Neural cell (in vitro differentiated cells): ENCODE measurements at regions not wholly inside any gene's neighbourhood (a gene's known extent, or its start where the extent isn't known, plus 50 kb on each side); places are given as distances from the start of the nearest gene placed in this dataset.

Source experiments
- H2AFZ ChIP-seq: fragments of 200-600, 300-800 bp; sonication (generic), shearing (Covaris generic); 2 replicates; pipeline ENCODE4 v1.6.0; 2014; ENCODE audit warnings: low read depth, mild to moderate bottlenecking, antibody characterized with exemption, low read length, moderate library complexity
- H3F3A ChIP-seq: fragments of 200-600 bp; shearing (Covaris generic); 2 replicates; pipeline ENCODE4 v1.6.1; 2016; ENCODE audit warnings: mild to moderate bottlenecking, moderate library complexity, mixed read lengths, antibody characterized with exemption, low read length; ENCODE audit not compliant: insufficient read depth, poor library complexity, severe bottlenecking
- H3K27ac ChIP-seq: fragments of 200-600, 300-800 bp; sonication (generic), shearing (Covaris generic); 2 replicates; pipeline ENCODE4 v1.5.1; 2014; ENCODE audit warnings: mild to moderate bottlenecking, low read length, moderate library complexity
- H3K27me3 ChIP-seq: fragments of 300-800, 200-600 bp; sonication (generic), shearing (Covaris generic); 2 replicates; pipeline ENCODE4 v1.6.0; 2014; ENCODE audit warnings: mild to moderate bottlenecking, low read depth, low read length, moderate library complexity; ENCODE audit not compliant: insufficient read depth
- H3K36me3 ChIP-seq: fragments of 300-800, 200-600 bp; sonication (generic), shearing (Covaris generic); 2 replicates; pipeline ENCODE4 v1.5.1; 2014; ENCODE audit warnings: mild to moderate bottlenecking, antibody characterized with exemption, low read length, moderate library complexity; ENCODE audit not compliant: insufficient read depth
- H3K4me2 ChIP-seq: fragments of 300-800, 200-600 bp; sonication (generic), shearing (Covaris generic); 2 replicates; pipeline ENCODE4 v1.6.0; 2014; ENCODE audit warnings: mild to moderate bottlenecking, low read length
- H3K4me3 ChIP-seq: fragments of 300-800, 200-600 bp; sonication (generic), shearing (Covaris generic); 2 replicates; pipeline ENCODE4 v1.5.1; 2014; ENCODE audit warnings: mild to moderate bottlenecking, low read length, moderate library complexity
- H3K79me2 ChIP-seq: fragments of 200-600 bp; shearing (Covaris generic); replicated peaks from 2 replicates; pipeline ENCODE4 v1.6.0; 2014; ENCODE audit warnings: mild to moderate bottlenecking, low read length, moderate library complexity; ENCODE audit not compliant: insufficient read depth
- H3K9ac ChIP-seq: fragments of 300-800, 200-600 bp; sonication (generic), shearing (Covaris generic); 2 replicates; pipeline ENCODE4 v1.6.1; 2016; ENCODE audit warnings: mild to moderate bottlenecking, low read length, mixed read lengths
- H3K9me2 ChIP-seq: fragments of 200-600 bp; shearing (Covaris generic); 2 replicates; pipeline ENCODE4 v1.6.1; 2016; ENCODE audit warnings: mild to moderate bottlenecking, low read length, mixed read lengths; ENCODE audit not compliant: insufficient read depth
- H3K9me3 ChIP-seq: fragments of 200-600, 300-800 bp; sonication (generic), shearing (Covaris generic); 2 replicates; pipeline ENCODE4 v1.6.1; 2016; ENCODE audit warnings: mild to moderate bottlenecking, mixed run types, low read length, moderate library complexity, mixed read lengths
- H4K20me1 ChIP-seq: fragments of 200-600 bp; shearing (Covaris generic); 2 replicates; pipeline ENCODE4 v1.6.1; 2016; ENCODE audit warnings: mild to moderate bottlenecking, mixed run types; ENCODE audit not compliant: insufficient read depth
- EP300 ChIP-seq: fragments of 450-650 bp; conservative IDR thresholded peaks from 2 replicates; pipeline ENCODE4 v1.6.1; 2014; ENCODE audit warnings: antibody characterized with exemption, mild to moderate bottlenecking, moderate library complexity; ENCODE audit not compliant: poor library complexity, severe bottlenecking
- EZH2 ChIP-seq: fragments of 200-600, 300-800 bp; shearing (Covaris generic), sonication (generic); IDR thresholded peaks from 2 replicates; pipeline ENCODE4 v1.6.1; 2014; ENCODE audit warnings: antibody characterized with exemption, low read length, borderline replicate concordance, mild to moderate bottlenecking; ENCODE audit not compliant: insufficient read depth, poor library complexity, severe bottlenecking
- MXI1 ChIP-seq: fragments of 450-650 bp; conservative IDR thresholded peaks from 2 replicates; pipeline ENCODE4 v1.6.1; 2014; ENCODE audit warnings: antibody characterized with exemption, mild to moderate bottlenecking; ENCODE audit not compliant: poor library complexity, severe bottlenecking
- RAD21 ChIP-seq: fragments of 450-650 bp; conservative IDR thresholded peaks from 2 replicates; pipeline ENCODE4 v1.6.1; 2014; ENCODE audit warnings: antibody characterized with exemption, mild to moderate bottlenecking, moderate library complexity
- SMC3 ChIP-seq: fragments of 450-650 bp; conservative IDR thresholded peaks from 2 replicates; pipeline ENCODE4 v1.6.1; 2014; ENCODE audit warnings: antibody characterized with exemption, mild to moderate bottlenecking, moderate library complexity; ENCODE audit not compliant: poor library complexity
- TAF1 ChIP-seq: IDR thresholded peaks from 2 replicates; pipeline ENCODE4 v1.6.1; 2012; ENCODE audit warnings: low read depth
- small RNA-seq, 3 experiments: library from RNA; depleted of rRNA; stranded (forward); fragments of <200 nt; gene quantifications; one replicate each; pipeline ENCODE3, GENCODE V24; 2012
- TF ChIP-seq, protein P1 (sequence below): IDR thresholded peaks from 2 replicates; pipeline ENCODE4 v1.6.1; 2012; ENCODE audit warnings: borderline replicate concordance

- H4K20me1 ChIP-seq: no peaks in the 10 kb centered on the region
- peak overlapping the region; percentile 84 for H3K4me3 ChIP-seq
- H3K27me3 ChIP-seq: peaks cover 38% of the 10 kb centered on the region
- no peak overlapping the region for H2AFZ ChIP-seq
- H3K9ac ChIP-seq: no peak overlapping the region
- H3K4me2 ChIP-seq: no peak overlapping the region
- no peaks in the 10 kb centered on the region for H3K9me3 ChIP-seq
- H3F3A ChIP-seq: no peaks in the 10 kb centered on the region
- H3K9me2 ChIP-seq: no peaks in the 10 kb centered on the region
- no peak overlapping the region for H3K27ac ChIP-seq
- no peaks in the 10 kb centered on the region for H3K36me3 ChIP-seq
- no peak for TF ChIP-seq EZH2
- no peak for TF ChIP-seq EP300
- TF ChIP-seq, protein P1, sequence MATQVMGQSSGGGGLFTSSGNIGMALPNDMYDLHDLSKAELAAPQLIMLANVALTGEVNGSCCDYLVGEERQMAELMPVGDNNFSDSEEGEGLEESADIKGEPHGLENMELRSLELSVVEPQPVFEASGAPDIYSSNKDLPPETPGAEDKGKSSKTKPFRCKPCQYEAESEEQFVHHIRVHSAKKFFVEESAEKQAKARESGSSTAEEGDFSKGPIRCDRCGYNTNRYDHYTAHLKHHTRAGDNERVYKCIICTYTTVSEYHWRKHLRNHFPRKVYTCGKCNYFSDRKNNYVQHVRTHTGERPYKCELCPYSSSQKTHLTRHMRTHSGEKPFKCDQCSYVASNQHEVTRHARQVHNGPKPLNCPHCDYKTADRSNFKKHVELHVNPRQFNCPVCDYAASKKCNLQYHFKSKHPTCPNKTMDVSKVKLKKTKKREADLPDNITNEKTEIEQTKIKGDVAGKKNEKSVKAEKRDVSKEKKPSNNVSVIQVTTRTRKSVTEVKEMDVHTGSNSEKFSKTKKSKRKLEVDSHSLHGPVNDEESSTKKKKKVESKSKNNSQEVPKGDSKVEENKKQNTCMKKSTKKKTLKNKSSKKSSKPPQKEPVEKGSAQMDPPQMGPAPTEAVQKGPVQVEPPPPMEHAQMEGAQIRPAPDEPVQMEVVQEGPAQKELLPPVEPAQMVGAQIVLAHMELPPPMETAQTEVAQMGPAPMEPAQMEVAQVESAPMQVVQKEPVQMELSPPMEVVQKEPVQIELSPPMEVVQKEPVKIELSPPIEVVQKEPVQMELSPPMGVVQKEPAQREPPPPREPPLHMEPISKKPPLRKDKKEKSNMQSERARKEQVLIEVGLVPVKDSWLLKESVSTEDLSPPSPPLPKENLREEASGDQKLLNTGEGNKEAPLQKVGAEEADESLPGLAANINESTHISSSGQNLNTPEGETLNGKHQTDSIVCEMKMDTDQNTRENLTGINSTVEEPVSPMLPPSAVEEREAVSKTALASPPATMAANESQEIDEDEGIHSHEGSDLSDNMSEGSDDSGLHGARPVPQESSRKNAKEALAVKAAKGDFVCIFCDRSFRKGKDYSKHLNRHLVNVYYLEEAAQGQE: no peak
- TF ChIP-seq TAF1: no peak
- TF ChIP-seq RAD21: no peak
- no peaks in the 10 kb centered on the region for H3K79me2 ChIP-seq
Measured at GRCh38 chr7:140229591-140230515, 53.1 kb upstream of the KDM7A start.

- H3K4me2 ChIP-seq: no peak overlapping the region
Measured at GRCh38 chr7:140229101-140229525, 52.3 kb upstream of the KDM7A start.

More at GRCh38 chr7:140229101-140229525, 52.3 kb upstream of the KDM7A start:
- H3K36me3 ChIP-seq: no peaks in the 10 kb centered on the region
- H3K27me3 ChIP-seq: peaks cover 38% of the 10 kb centered on the region
- H4K20me1 ChIP-seq: no peaks in the 10 kb centered on the region
- H3K79me2 ChIP-seq: no peaks in the 10 kb centered on the region
- no peak overlapping the region for H2AFZ ChIP-seq
- no peaks in the 10 kb centered on the region for H3K9me3 ChIP-seq
- no peaks in the 10 kb centered on the region for H3F3A ChIP-seq
- no peak overlapping the region for H3K27ac ChIP-seq
- H3K9ac ChIP-seq: no peak overlapping the region
- TF ChIP-seq MXI1 (no peak), SMC3 (no peak)
- no peaks in the 10 kb centered on the region for H3K9me2 ChIP-seq
- no peak overlapping the region for H3K4me3 ChIP-seq

Small RNA genes in the stretch of these regions (small RNA-seq; reads per million reads assigned to genes)
- gene RNU1-58P: 0 reads per million in 3 experiments
